Inflammatory macrophage (primary cell): ENCODE measurements at regions not wholly inside any gene's neighbourhood (a gene's known extent, or its start where the extent isn't known, plus 50 kb on each side); places are given as distances from the start of the nearest gene placed in this dataset.
A peak's percentile ranks its signal among the peaks of the same experiment; 100 is the strongest.

Experiments
- DNase-seq, 2 donors: peaks; one replicate each; pipeline ENCODE4 v3.0.0-alpha.2; 2020 to 2022

- DNase-seq, result no peak
Observed at GRCh38 chr22:27262361-27262760, 539.2 kb downstream of the MN1 start.

GRCh38 chr22:27264184-27264583, 537.4 kb downstream of the MN1 start:
- DNase-seq, result no peak

GRCh38 chr22:27267145-27267544, 534.4 kb downstream of the MN1 start:
- DNase-seq, result no peak

- no peak for DNase-seq
Observed at GRCh38 chr22:27269751-27270543, 531.6 kb downstream of the MN1 start.

GRCh38 chr22:27270818-27271510, 530.6 kb downstream of the MN1 start:
- no peak for DNase-seq

GRCh38 chr22:27273436-27273835, 528.1 kb downstream of the MN1 start:
- no peak for DNase-seq

- DNase-seq, result no peak
Observed at GRCh38 chr22:27273853-27274252, 527.7 kb downstream of the MN1 start.

- no peak for DNase-seq
Observed at GRCh38 chr22:27274770-27275449, 526.6 kb downstream of the MN1 start.

- no peak for DNase-seq
Observed at GRCh38 chr22:27278946-27279345, 522.6 kb downstream of the MN1 start.

- no peak for DNase-seq
Observed at GRCh38 chr22:27283240-27283639, 518.3 kb downstream of the MN1 start.

- DNase-seq, result no peak
Observed at GRCh38 chr22:27283714-27284113, 517.8 kb downstream of the MN1 start.

- no peak for DNase-seq
Observed at GRCh38 chr22:27284324-27284723, 517.2 kb downstream of the MN1 start.

GRCh38 chr22:27286711-27287110, 514.8 kb downstream of the MN1 start:
- no peak for DNase-seq

GRCh38 chr22:27292542-27293299, 508.8 kb downstream of the MN1 start:
- DNase-seq, result no peak

- DNase-seq, result no peak
Observed at GRCh38 chr22:27293721-27294445, 507.7 kb downstream of the MN1 start.

- no peak for DNase-seq
Observed at GRCh38 chr22:27295040-27295439, 506.5 kb downstream of the MN1 start.

- no peak for DNase-seq
Observed at GRCh38 chr22:27295605-27296004, 506.0 kb downstream of the MN1 start.

- no peak for DNase-seq
Observed at GRCh38 chr22:27296091-27296675, 505.4 kb downstream of the MN1 start.

GRCh38 chr22:27297125-27297524, 504.4 kb downstream of the MN1 start:
- DNase-seq, result no peak

GRCh38 chr22:27298332-27298731, 503.2 kb downstream of the MN1 start:
- peak in 1 of 2 donors; percentile 34 for DNase-seq

- DNase-seq, result no peak
Observed at GRCh38 chr22:27298742-27299141, 502.8 kb downstream of the MN1 start.
